ENCODE measurements at regions not wholly inside any gene's neighbourhood (a gene's known extent, or its start where the extent isn't known, plus 50 kb on each side); places are given as distances from the start of the nearest gene placed in this dataset.

- Mint-ChIP-seq H3K36me3 (ENCODE audit: low read depth) (no peaks in the 10 kb centered on the region), H3K27ac (no peak overlapping the region), H3K4me3 (no peak overlapping the region), H3K4me1 (ENCODE audit: low read depth) (no peaks in the 10 kb centered on the region), H3K27me3 (ENCODE audit: low read depth) (peaks cover 12% of the 10 kb centered on the region), H3K9me3 (no peaks in the 10 kb centered on the region)
- DNase-seq (ENCODE audit: low spot score), result no peak
Measured at GRCh38 chr9:69955536-69956355, 87.9 kb upstream of the MAMDC2 start.

GRCh38 chr9:69961843-69962242 is 81.8 kb upstream of the MAMDC2 start:
- Mint-ChIP-seq H3K9me3 (no peaks in the 10 kb centered on the region), H3K27ac (no peak overlapping the region), H3K27me3 (ENCODE audit: low read depth) (peaks cover 18% of the 10 kb centered on the region), H3K4me1 (ENCODE audit: low read depth) (no peaks in the 10 kb centered on the region), H3K4me3 (no peak overlapping the region), H3K36me3 (ENCODE audit: low read depth) (no peaks in the 10 kb centered on the region)
- no peak for DNase-seq (ENCODE audit: low spot score)

- H3K4me1 Mint-ChIP-seq (ENCODE audit: low read depth), result no peaks in the 10 kb centered on the region
- no peaks in the 10 kb centered on the region for H3K36me3 Mint-ChIP-seq (ENCODE audit: low read depth)
- no peaks in the 10 kb centered on the region for H3K9me3 Mint-ChIP-seq
- no peak overlapping the region for H3K4me3 Mint-ChIP-seq
- no peak overlapping the region for H3K27ac Mint-ChIP-seq
- peaks cover 18% of the 10 kb centered on the region for H3K27me3 Mint-ChIP-seq (ENCODE audit: low read depth)
- no peak for DNase-seq (ENCODE audit: low spot score)
Measured at GRCh38 chr9:69963803-69964202, 79.8 kb upstream of the MAMDC2 start.

GRCh38 chr9:69964446-69964845 is 79.2 kb upstream of the MAMDC2 start:
- Mint-ChIP-seq H3K9me3 (no peaks in the 10 kb centered on the region), H3K36me3 (ENCODE audit: low read depth) (no peaks in the 10 kb centered on the region), H3K4me3 (no peak overlapping the region), H3K27ac (no peak overlapping the region), H3K27me3 (ENCODE audit: low read depth) (peaks cover 14% of the 10 kb centered on the region), H3K4me1 (ENCODE audit: low read depth) (no peaks in the 10 kb centered on the region)
- no peak for DNase-seq (ENCODE audit: low spot score)

GRCh38 chr9:69965416-69966145 is 78.1 kb upstream of the MAMDC2 start:
- Mint-ChIP-seq H3K27me3 (ENCODE audit: low read depth) (peaks cover 11% of the 10 kb centered on the region), H3K36me3 (ENCODE audit: low read depth) (no peaks in the 10 kb centered on the region), H3K4me1 (ENCODE audit: low read depth) (no peaks in the 10 kb centered on the region), H3K4me3 (no peak overlapping the region), H3K9me3 (no peaks in the 10 kb centered on the region), H3K27ac (no peak overlapping the region)
- no peak for DNase-seq (ENCODE audit: low spot score)

- Mint-ChIP-seq H3K27ac (no peak overlapping the region), H3K36me3 (ENCODE audit: low read depth) (no peaks in the 10 kb centered on the region), H3K9me3 (no peaks in the 10 kb centered on the region), H3K4me1 (ENCODE audit: low read depth) (no peaks in the 10 kb centered on the region), H3K4me3 (no peak overlapping the region), H3K27me3 (ENCODE audit: low read depth) (peaks cover 3% of the 10 kb centered on the region)
- no peak for DNase-seq (ENCODE audit: low spot score)
Measured at GRCh38 chr9:69967344-69967743, 76.3 kb upstream of the MAMDC2 start.

- no peak for DNase-seq (ENCODE audit: low spot score)
- H3K27ac Mint-ChIP-seq, result no peak overlapping the region
- no peaks in the 10 kb centered on the region for H3K36me3 Mint-ChIP-seq (ENCODE audit: low read depth)
- H3K4me1 Mint-ChIP-seq (ENCODE audit: low read depth), result no peaks in the 10 kb centered on the region
- H3K27me3 Mint-ChIP-seq (ENCODE audit: low read depth), result no peaks in the 10 kb centered on the region
- H3K4me3 Mint-ChIP-seq, result no peak overlapping the region
- H3K9me3 Mint-ChIP-seq, result no peaks in the 10 kb centered on the region
Measured at GRCh38 chr9:69970001-69970533, 73.6 kb upstream of the MAMDC2 start.

- Mint-ChIP-seq H3K4me1 (ENCODE audit: low read depth) (no peaks in the 10 kb centered on the region), H3K9me3 (no peaks in the 10 kb centered on the region), H3K27ac (no peak overlapping the region), H3K36me3 (ENCODE audit: low read depth) (no peaks in the 10 kb centered on the region), H3K27me3 (ENCODE audit: low read depth) (no peaks in the 10 kb centered on the region), H3K4me3 (no peak overlapping the region)
- DNase-seq (ENCODE audit: low spot score), result peak; percentile 17
Measured at GRCh38 chr9:69971643-69972449, 71.8 kb upstream of the MAMDC2 start.

- no peaks in the 10 kb centered on the region for H3K9me3 Mint-ChIP-seq
- no peak overlapping the region for H3K4me3 Mint-ChIP-seq
- H3K4me1 Mint-ChIP-seq (ENCODE audit: low read depth), result no peaks in the 10 kb centered on the region
- H3K27ac Mint-ChIP-seq, result no peak overlapping the region
- no peak for DNase-seq (ENCODE audit: low spot score)
- no peaks in the 10 kb centered on the region for H3K36me3 Mint-ChIP-seq (ENCODE audit: low read depth)
- peaks cover 5% of the 10 kb centered on the region for H3K27me3 Mint-ChIP-seq (ENCODE audit: low read depth)
Measured at GRCh38 chr9:69975681-69976080, 68.0 kb upstream of the MAMDC2 start.

- no peaks in the 10 kb centered on the region for H3K36me3 Mint-ChIP-seq (ENCODE audit: low read depth)
- no peak overlapping the region for H3K27ac Mint-ChIP-seq
- no peaks in the 10 kb centered on the region for H3K4me1 Mint-ChIP-seq (ENCODE audit: low read depth)
- peaks cover 7% of the 10 kb centered on the region for H3K27me3 Mint-ChIP-seq (ENCODE audit: low read depth)
- DNase-seq (ENCODE audit: low spot score), result no peak
- no peak overlapping the region for H3K4me3 Mint-ChIP-seq
- H3K9me3 Mint-ChIP-seq, result no peaks in the 10 kb centered on the region
Measured at GRCh38 chr9:69976152-69976551, 67.5 kb upstream of the MAMDC2 start.

GRCh38 chr9:69980041-69980440 is 63.6 kb upstream of the MAMDC2 start:
- H3K9me3 Mint-ChIP-seq, result no peaks in the 10 kb centered on the region
- H3K27ac Mint-ChIP-seq, result no peak overlapping the region
- H3K27me3 Mint-ChIP-seq (ENCODE audit: low read depth), result peaks cover 7% of the 10 kb centered on the region
- H3K36me3 Mint-ChIP-seq (ENCODE audit: low read depth), result no peaks in the 10 kb centered on the region
- no peaks in the 10 kb centered on the region for H3K4me1 Mint-ChIP-seq (ENCODE audit: low read depth)
- DNase-seq (ENCODE audit: low spot score), result no peak
- H3K4me3 Mint-ChIP-seq, result no peak overlapping the region

GRCh38 chr9:69980591-69980990 is 63.1 kb upstream of the MAMDC2 start:
- no peak for DNase-seq (ENCODE audit: low spot score)
- Mint-ChIP-seq H3K4me3 (no peak overlapping the region), H3K27me3 (ENCODE audit: low read depth) (peaks cover 7% of the 10 kb centered on the region), H3K4me1 (ENCODE audit: low read depth) (no peaks in the 10 kb centered on the region), H3K9me3 (no peaks in the 10 kb centered on the region), H3K27ac (no peak overlapping the region), H3K36me3 (ENCODE audit: low read depth) (no peaks in the 10 kb centered on the region)

GRCh38 chr9:69981686-69982445 is 61.8 kb upstream of the MAMDC2 start:
- no peak for DNase-seq (ENCODE audit: low spot score)
- Mint-ChIP-seq H3K9me3 (no peaks in the 10 kb centered on the region), H3K4me3 (no peak overlapping the region), H3K36me3 (ENCODE audit: low read depth) (no peaks in the 10 kb centered on the region), H3K27ac (no peak overlapping the region), H3K4me1 (ENCODE audit: low read depth) (no peaks in the 10 kb centered on the region), H3K27me3 (ENCODE audit: low read depth) (peaks cover 7% of the 10 kb centered on the region)

All from T-helper 2 cell treated with Interferon-gamma antibody and Interleukin-4, amounts not matched to agents 5 μg/mL and 100 μg/mL, for 36 hours (primary cell).